ENCODE measurements at regions not wholly inside any gene's neighbourhood (a gene's known extent, or its start where the extent isn't known, plus 50 kb on each side); places are given as distances from the start of the nearest gene placed in this dataset.
"Not testable (repeated sequence)": the region's sequence is repeated elsewhere in the genome, so short reads cannot be mapped to it uniquely, and the experiment has no call there.

GRCh38 chr7:68088879-68089278 is 1092.2 kb downstream of the TYW1 start:
- no peak for FAIRE-seq
- TF ChIP-seq POLR2A (IDR thresholded peaks at IDR 0.05; ENCODE audit: low read depth, low read length) = no peak
- DNase-seq (ENCODE audit: insufficient read length, low spot score) = no peak

- FAIRE-seq; DNase-seq (ENCODE audit: insufficient read length, low spot score): not testable (repeated sequence)
Observed at GRCh38 chr7:68090256-68090655, 1093.6 kb downstream of the TYW1 start.

- DNase-seq (ENCODE audit: insufficient read length, low spot score) = no peak
- no peak for FAIRE-seq
- TF ChIP-seq POLR2A (IDR thresholded peaks at IDR 0.05; ENCODE audit: low read depth, low read length) = no peak
Observed at GRCh38 chr7:68103319-68103718, 1106.7 kb downstream of the TYW1 start.

DNA sequence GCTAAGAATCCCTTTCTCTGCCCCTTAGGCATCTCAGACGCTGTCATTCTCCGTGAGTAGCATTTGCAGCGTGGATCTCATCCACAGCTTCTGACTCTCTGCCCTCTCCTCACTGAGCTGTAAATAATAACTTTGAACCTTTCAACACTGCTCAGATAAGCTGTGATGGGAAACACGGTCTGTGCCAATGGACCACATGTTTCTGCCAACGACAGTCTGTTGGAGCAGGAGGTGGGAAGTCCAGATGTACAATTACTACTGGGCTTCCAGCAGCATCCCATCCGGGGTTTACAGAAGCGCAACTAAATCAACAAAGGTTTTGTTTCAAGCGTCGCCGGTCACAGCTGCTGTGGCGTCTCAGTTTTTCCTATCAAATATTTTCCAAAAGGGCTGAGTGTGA is 1110.6 kb downstream of the TYW1 start:
- no peak for TF ChIP-seq POLR2A (IDR thresholded peaks at IDR 0.05; ENCODE audit: low read depth, low read length)

DNA sequence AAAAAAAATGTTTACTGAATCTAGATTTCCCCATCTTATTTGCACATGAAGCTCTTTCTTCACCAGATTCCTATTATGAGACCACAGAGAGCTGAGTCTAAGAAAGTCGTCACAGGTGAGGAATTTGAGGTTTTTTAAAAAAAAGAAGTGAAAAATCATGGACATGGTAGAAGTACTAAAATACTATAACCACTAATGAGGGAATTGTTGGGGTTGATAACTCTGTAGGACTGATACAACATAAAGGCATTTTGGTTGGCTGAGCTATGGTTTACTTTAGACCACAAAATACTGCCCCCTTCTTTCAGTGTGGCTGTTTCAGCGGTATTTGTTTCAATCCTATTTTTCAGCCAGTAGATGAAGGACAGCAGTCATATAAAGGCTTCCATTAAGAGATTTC is 1111.3 kb downstream of the TYW1 start:
- no peak for FAIRE-seq
- no peak for TF ChIP-seq POLR2A (IDR thresholded peaks at IDR 0.05; ENCODE audit: low read depth, low read length)
- no peak for DNase-seq (ENCODE audit: insufficient read length, low spot score)

More for the DNA sequence above, 1110.6 kb downstream of the TYW1 start:
- DNase-seq (ENCODE audit: insufficient read length, low spot score) (no peak), FAIRE-seq (no peak)

GRCh38 chr7:68109299-68109698 is 1112.7 kb downstream of the TYW1 start:
- DNase-seq (ENCODE audit: insufficient read length, low spot score) (no peak), FAIRE-seq (no peak)
- TF ChIP-seq POLR2A (IDR thresholded peaks at IDR 0.05; ENCODE audit: low read depth, low read length) = no peak

DNA sequence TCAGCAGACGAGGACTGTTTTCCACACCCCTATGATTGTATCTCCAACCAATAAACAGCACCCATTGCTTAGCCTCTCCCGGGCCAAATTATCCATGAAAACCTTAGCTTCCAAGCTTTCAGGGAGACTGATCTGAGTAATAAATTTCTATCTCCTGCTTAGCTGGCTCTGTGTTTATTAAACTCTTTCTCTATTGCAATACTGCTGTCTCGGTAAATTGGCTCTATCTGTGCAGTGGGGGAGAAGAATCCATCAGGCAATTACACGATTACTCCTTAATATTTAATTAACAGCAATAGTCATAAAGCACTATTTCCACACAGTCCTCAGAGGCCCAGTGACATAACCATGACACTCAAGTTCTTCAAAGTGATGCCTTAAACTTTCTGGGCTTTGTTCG is 1122.8 kb downstream of the TYW1 start:
- DNase-seq (ENCODE audit: insufficient read length, low spot score) (no peak), FAIRE-seq (no peak)
- TF ChIP-seq POLR2A (IDR thresholded peaks at IDR 0.05; ENCODE audit: low read depth, low read length) = no peak

DNA sequence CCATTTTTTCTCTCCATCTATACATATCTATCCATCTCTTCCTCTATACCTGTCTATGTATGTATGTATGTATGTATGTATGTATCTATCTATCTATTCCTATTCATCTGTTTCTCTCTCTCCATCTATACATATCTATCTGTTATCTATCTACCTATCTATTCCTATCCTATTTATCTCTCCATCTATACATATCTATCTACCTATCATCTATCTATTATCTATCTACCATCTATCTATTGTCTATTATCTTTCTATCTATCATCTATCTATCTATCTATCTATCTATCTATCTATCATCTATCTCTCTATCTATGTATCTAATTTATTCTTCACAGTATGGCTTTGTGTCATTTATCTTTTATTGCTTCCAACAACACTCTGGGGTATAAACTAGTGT is 1124.4 kb downstream of the TYW1 start:
- TF ChIP-seq POLR2A (IDR thresholded peaks at IDR 0.05; ENCODE audit: low read depth, low read length) = no peak
- FAIRE-seq (no peak), DNase-seq (ENCODE audit: insufficient read length, low spot score) (no peak)

- FAIRE-seq = no peak
- no peak for DNase-seq (ENCODE audit: insufficient read length, low spot score)
- TF ChIP-seq POLR2A (IDR thresholded peaks at IDR 0.05; ENCODE audit: low read depth, low read length) = no peak
Observed at GRCh38 chr7:68121655-68122054, 1125.0 kb downstream of the TYW1 start.

- no peak for DNase-seq (ENCODE audit: insufficient read length, low spot score)
- no peak for FAIRE-seq
- TF ChIP-seq POLR2A (IDR thresholded peaks at IDR 0.05; ENCODE audit: low read depth, low read length) = no peak
Observed at GRCh38 chr7:68122801-68123200, 1126.2 kb downstream of the TYW1 start.

GRCh38 chr7:68125168-68125567 is 1128.5 kb downstream of the TYW1 start:
- DNase-seq (ENCODE audit: insufficient read length, low spot score) (no peak), FAIRE-seq (no peak)
- TF ChIP-seq POLR2A (IDR thresholded peaks at IDR 0.05; ENCODE audit: low read depth, low read length) = no peak

DNA sequence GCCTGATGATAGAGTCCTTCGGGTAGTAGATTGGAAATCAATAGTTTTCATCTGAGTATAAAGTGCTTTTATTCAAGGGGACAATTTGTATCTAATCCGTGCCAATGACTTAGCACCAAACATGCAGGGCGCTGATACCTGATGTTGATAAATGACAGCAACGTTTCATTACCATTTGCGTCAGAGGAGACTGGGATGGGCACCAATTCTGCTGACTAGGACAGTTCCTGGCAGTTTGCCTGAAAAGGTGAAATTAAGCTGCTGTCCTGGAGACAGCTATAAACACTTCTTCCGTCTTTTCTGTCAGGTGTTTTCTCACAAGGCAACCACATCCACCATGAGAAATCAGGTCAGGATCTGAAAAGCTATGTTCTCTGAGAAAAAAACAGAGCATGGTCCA is 1136.4 kb downstream of the TYW1 start:
- DNase-seq (ENCODE audit: insufficient read length, low spot score) = no peak
- FAIRE-seq = no peak
- TF ChIP-seq POLR2A (IDR thresholded peaks at IDR 0.05; ENCODE audit: low read depth, low read length) = no peak

- no peak for FAIRE-seq
- DNase-seq (ENCODE audit: insufficient read length, low spot score) = no peak
- TF ChIP-seq POLR2A (IDR thresholded peaks at IDR 0.05; ENCODE audit: low read depth, low read length) = no peak
Observed at GRCh38 chr7:68143345-68143744, 1146.7 kb downstream of the TYW1 start.

DNA sequence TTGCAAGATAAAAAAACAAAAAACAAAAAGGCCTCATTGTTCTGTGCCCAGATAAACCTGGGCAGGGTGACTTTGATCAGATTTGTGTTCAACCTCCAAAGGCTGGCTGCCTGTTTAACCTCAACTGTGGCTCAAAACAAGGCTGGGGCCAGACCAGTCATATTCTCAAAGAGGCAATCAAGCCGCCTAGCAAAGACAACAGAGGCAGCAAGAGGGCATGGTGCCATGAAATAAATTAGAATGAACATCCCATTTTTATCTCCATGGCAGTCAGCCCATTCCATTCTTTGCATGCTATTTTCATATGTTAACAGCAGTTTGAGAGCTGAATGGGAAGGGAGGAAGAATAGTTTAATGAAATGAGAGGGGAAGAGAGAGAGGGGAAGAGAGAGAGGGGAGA is 1150.3 kb downstream of the TYW1 start:
- DNase-seq (ENCODE audit: insufficient read length, low spot score) (no peak), FAIRE-seq (no peak)
- no peak for TF ChIP-seq POLR2A (IDR thresholded peaks at IDR 0.05; ENCODE audit: low read depth, low read length)

GRCh38 chr7:68147614-68148238 is 1151.1 kb downstream of the TYW1 start:
- FAIRE-seq (no peak), DNase-seq (ENCODE audit: insufficient read length, low spot score) (no peak)
- TF ChIP-seq POLR2A (IDR thresholded peaks at IDR 0.05; ENCODE audit: low read depth, low read length) = no peak

GRCh38 chr7:68148440-68148839 is 1151.8 kb downstream of the TYW1 start:
- no peak for TF ChIP-seq POLR2A (IDR thresholded peaks at IDR 0.05; ENCODE audit: low read depth, low read length)
- DNase-seq (ENCODE audit: insufficient read length, low spot score) = no peak
- no peak for FAIRE-seq

Data from H54 (cell line).